Stomach (tissue), 8 donors: ENCODE measurements at regions not wholly inside any gene's neighbourhood (a gene's known extent, or its start where the extent isn't known, plus 50 kb on each side); places are given as distances from the start of the nearest gene placed in this dataset.

ENCODE experiments used
- DNase-seq, 2 donors: peaks; one replicate each; pipeline versions ENCODE4 v3.0.0 to v3.0.0-alpha.2; 2013 to 2019
- H3K27ac ChIP-seq, 5 donors: fragments of 200-600 bp in 4 of 5; sonication (generic) in 4 of 5; one replicate each; pipeline ENCODE4 v1.5.1; 2013 to 2019; ENCODE audit warnings: mild to moderate bottlenecking in 1 of 5, moderate library complexity in 1 of 5
- H3K27me3 ChIP-seq, 3 donors: fragments of 200-600 bp; sonication (generic); one replicate each; pipeline ENCODE4 v1.5.1; 2017 to 2019; ENCODE audit warnings: mixed run types in 1 of 3
- H3K36me3 ChIP-seq, 4 donors: fragments of 200-600 bp; sonication (generic); 1 replicate in 3 of 4; 2 replicates in 1 of 4; pipeline ENCODE4 v1.5.1; 2016 to 2019
- H3K4me1 ChIP-seq, 4 donors: fragments of 200-600 bp; sonication (generic); one replicate each; pipeline ENCODE4 v1.5.1; 2016 to 2019
- H3K4me3 ChIP-seq, 4 donors: fragments of 200-600 bp; sonication (generic) in 3 of 4; one replicate each; pipeline ENCODE4 v1.5.1; 2016 to 2019; ENCODE audit warnings: mild to moderate bottlenecking in 1 of 4
- H3K9me3 ChIP-seq, 4 donors: fragments of 200-600 bp; sonication (generic); one replicate each; pipeline ENCODE4 v1.5.1; 2016 to 2019
- EP300 ChIP-seq: sonication (generic); formaldehyde crosslinking; IDR thresholded peaks from one replicate; pipeline ENCODE4 v1.6.1; 2017; ENCODE audit warnings: antibody characterized with exemption
- POLR2A ChIP-seq, 4 donors: fragments of 450-650 bp; IDR thresholded peaks; one replicate each; pipeline ENCODE4 v1.6.1; 2016; ENCODE audit warnings: antibody characterized with exemption in 4 of 4, control low read depth in 2 of 4, mild to moderate bottlenecking in 1 of 4, moderate library complexity in 1 of 4
- POLR2AphosphoS5 ChIP-seq, 3 donors: sonication (generic); formaldehyde crosslinking; IDR thresholded peaks; one replicate each; pipeline ENCODE4 v1.6.1; 2016; ENCODE audit warnings: antibody characterized with exemption in 3 of 3
- WGBS, 5 donors: extraction: QIAGEN DNeasy Blood & Tissue Kit in 3 of 5; methylation state at CpG; one replicate each; pipeline versions ENCODE4 v1.1.5 to v1.1.7; 2013 to 2018; 5-methylcytosine and 5-hydroxymethylcytosine counted together
- intact Hi-C: fragments of 100-400 bp; cut with DNase I; formaldehyde crosslinking; loops from one replicate; pipeline ENCODE4 v1.15.1; 2023; ENCODE audit warnings: low total_unique reads
- TF ChIP-seq, protein P1 (sequence below), 7 experiments: fragments of 450-650 bp in 4 of 7; fragments of 200-600 bp in 3 of 7; sonication (generic) in 3 of 7; IDR thresholded peaks; one replicate each; pipeline ENCODE4 v1.5.1; 2016 to 2019; ENCODE audit warnings: antibody characterized with exemption in 7 of 7, control low read depth in 2 of 7, mild to moderate bottlenecking in 1 of 7
- donor health status: healthy with polysubstance abuse.
- donor health status: Bipolar disorder and iron deficiency.
- donor health status: healthy.

DNA sequence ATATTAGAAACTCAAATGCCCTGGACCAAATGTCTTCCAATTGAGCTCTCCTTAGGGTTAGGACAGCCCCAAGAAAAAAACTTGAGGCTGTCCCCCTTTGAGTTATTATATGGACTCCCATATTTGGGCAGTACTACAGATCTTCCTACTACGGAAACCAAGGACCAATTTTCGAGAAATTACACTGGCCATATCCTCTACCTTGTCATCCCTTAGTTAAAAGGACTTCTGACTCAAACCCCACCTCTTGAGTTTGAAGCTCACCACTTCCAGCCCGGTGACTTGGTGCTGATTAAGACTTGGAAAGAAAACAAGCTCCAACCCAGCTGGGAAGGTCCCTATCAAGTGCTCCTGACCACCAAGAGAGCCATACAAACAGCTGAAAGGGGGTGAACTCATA lies 497.0 kb upstream of the GRAMD2B start:
- intact Hi-C loops, result no loop called here
- H3K9me3 ChIP-seq, result peaks cover 0 to 34% (median 5%) of the 10 kb centered on the region in 4 donors
- H3K4me1 ChIP-seq, result no peaks in the 10 kb centered on the region
- no peak for DNase-seq
- H3K36me3 ChIP-seq, result no peaks in the 10 kb centered on the region
- no peaks in the 10 kb centered on the region for H3K27me3 ChIP-seq
- WGBS, 5 donors, result 67 to 86% (median 85%) methylated on average over 3 of the region's 3 CpGs
- TF ChIP-seq EP300 (no peak), POLR2A (IDR thresholded peaks at IDR 0.05) (no peak)
- TF ChIP-seq, protein P1, sequence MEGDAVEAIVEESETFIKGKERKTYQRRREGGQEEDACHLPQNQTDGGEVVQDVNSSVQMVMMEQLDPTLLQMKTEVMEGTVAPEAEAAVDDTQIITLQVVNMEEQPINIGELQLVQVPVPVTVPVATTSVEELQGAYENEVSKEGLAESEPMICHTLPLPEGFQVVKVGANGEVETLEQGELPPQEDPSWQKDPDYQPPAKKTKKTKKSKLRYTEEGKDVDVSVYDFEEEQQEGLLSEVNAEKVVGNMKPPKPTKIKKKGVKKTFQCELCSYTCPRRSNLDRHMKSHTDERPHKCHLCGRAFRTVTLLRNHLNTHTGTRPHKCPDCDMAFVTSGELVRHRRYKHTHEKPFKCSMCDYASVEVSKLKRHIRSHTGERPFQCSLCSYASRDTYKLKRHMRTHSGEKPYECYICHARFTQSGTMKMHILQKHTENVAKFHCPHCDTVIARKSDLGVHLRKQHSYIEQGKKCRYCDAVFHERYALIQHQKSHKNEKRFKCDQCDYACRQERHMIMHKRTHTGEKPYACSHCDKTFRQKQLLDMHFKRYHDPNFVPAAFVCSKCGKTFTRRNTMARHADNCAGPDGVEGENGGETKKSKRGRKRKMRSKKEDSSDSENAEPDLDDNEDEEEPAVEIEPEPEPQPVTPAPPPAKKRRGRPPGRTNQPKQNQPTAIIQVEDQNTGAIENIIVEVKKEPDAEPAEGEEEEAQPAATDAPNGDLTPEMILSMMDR (IDR thresholded peaks at IDR 0.05), result no peak
- no peak overlapping the region for H3K27ac ChIP-seq
- H3K4me3 ChIP-seq, result no peak overlapping the region

DNA sequence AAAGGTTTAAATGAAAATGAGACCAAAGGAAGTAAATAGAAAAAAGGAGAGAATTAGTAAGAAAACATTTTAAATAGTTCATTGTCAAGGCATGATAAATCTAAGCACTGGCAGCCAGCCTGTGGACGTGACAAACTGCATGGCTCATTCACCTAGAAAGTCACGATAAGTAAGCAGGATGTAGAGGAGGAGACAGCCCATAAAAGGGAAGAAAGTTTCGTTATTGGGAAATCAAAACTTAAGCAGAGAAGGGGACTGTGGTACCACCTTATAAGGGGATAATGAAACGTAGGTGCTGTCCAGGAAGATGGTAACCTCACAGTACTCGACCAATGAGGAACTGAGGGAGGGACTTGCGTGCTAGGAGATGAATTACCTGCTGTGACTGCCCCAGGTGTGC lies 494.5 kb upstream of the GRAMD2B start:
- Histone ChIP-seq H3K27ac (no peak overlapping the region), H3K4me1 (no peaks in the 10 kb centered on the region), H3K9me3 (peaks cover 0 to 27% (median 6%) of the 10 kb centered on the region in 4 donors), H3K27me3 (no peaks in the 10 kb centered on the region), H3K36me3 (no peaks in the 10 kb centered on the region), H3K4me3 (no peak overlapping the region)
- 72 to 81% (median 76%) methylated on average over 6 of the region's 6 CpGs for WGBS, 5 donors
- intact Hi-C loops, result no loop called here
- DNase-seq, result no peak
- TF ChIP-seq POLR2AphosphoS5 (IDR thresholded peaks at IDR 0.05) (no peak), EP300 (no peak), POLR2A (IDR thresholded peaks at IDR 0.05) (no peak)
- TF ChIP-seq, protein P1 (IDR thresholded peaks at IDR 0.05), result no peak

DNA sequence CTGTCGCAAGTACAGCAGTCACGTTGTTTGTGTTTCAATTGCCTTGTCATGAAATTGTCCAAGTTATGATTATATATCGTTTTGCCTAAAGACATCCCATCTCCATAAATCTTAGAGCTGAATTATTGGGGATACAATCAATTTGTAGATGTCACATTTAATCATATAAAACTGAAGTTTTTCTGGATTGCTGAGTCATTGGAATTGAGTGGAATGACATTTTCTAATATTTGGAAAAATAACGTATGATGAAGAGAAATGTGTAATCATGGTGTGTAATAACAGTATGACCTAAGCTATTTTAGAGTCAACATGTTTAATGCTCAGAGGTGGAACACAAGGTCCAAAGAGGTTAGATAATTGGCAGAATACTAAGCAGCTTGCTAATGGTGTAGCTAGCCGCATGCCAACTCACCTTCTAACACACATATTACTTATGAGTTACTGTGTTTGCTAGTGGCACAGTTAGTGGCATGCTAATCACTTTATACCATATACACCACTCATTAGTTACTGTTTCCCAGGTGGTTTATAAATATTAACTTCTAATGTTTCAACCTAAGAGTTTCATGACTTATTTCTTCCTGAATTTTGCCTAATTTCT lies 473.1 kb upstream of the GRAMD2B start:
- Histone ChIP-seq H3K27ac (no peak overlapping the region), H3K36me3 (no peaks in the 10 kb centered on the region), H3K27me3 (no peaks in the 10 kb centered on the region), H3K4me3 (no peak overlapping the region), H3K4me1 (no peaks in the 10 kb centered on the region), H3K9me3 (no peaks in the 10 kb centered on the region)
- 81 to 92% (median 88%) methylated on average over 5 of the region's 5 CpGs for WGBS, 5 donors
- no peak for DNase-seq
- intact Hi-C loops, result no loop called here
- no peak for TF ChIP-seq POLR2AphosphoS5 (IDR thresholded peaks at IDR 0.05)
- TF ChIP-seq, protein P1 (IDR thresholded peaks at IDR 0.05), result no peak
- TF ChIP-seq POLR2A (IDR thresholded peaks at IDR 0.05), result no peak
- no peak for TF ChIP-seq EP300

DNA sequence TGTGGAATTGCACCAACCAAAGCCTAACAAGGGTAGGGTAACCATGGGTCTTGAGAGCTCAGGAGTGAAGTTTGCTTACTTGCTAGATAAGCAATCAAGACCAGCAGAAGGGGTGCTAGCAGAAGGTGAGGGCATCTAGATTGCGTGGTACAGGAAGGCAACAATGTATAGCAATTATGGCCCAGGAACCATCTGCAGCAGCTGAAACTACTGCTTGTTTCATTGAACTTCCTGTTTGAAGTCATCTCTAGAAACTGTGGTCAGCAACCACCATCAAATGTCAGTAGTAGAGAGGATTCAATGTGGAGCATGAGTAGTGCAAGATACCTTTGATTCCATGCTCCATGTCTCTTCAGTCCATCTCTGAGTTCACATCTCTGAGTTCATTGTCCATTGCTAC lies 462.1 kb upstream of the GRAMD2B start:
- DNase-seq, result no peak
- no peaks in the 10 kb centered on the region for H3K4me1 ChIP-seq
- WGBS, 5 donors, result 55 to 80% (median 70%) methylated on average over 1 of the region's 1 CpG
- H3K36me3 ChIP-seq, result no peaks in the 10 kb centered on the region
- intact Hi-C loops, result no loop called here
- H3K27me3 ChIP-seq, result no peaks in the 10 kb centered on the region
- H3K4me3 ChIP-seq, result no peak overlapping the region
- H3K9me3 ChIP-seq, result no peaks in the 10 kb centered on the region
- H3K27ac ChIP-seq, result no peak overlapping the region
- TF ChIP-seq POLR2AphosphoS5 (IDR thresholded peaks at IDR 0.05) (no peak), EP300 (no peak), POLR2A (IDR thresholded peaks at IDR 0.05) (no peak)
- TF ChIP-seq, protein P1 (IDR thresholded peaks at IDR 0.05), result no peak
